ENCODE measurements at regions not wholly inside any gene's neighbourhood (a gene's known extent, or its start where the extent isn't known, plus 50 kb on each side); places are given as distances from the start of the nearest gene placed in this dataset.

DNA sequence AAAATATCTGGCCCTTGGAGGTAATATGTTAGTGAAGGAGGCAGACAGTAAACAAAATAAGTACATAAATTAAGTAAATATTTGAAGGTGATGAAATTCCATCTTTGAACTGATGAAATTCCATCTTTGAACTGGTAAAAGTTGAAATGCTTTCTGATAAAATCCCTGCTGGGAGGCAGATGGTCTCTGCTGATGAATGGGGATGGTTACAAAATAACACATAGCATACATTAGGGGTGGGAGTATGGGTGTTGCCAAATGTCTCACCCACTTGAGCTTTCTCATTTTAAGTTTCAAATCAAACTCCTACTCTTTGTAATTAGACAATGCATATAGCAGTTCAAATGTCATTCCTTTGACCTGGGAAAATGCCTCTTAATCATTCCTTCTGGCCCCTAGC lies 77.5 kb upstream of the SORCS3 start:
- DNase-seq (ENCODE audit: missing footprints) (no peak), ATAC-seq (no peak)
- intact Hi-C loops (cut with DNase I): no loop called here

DNA sequence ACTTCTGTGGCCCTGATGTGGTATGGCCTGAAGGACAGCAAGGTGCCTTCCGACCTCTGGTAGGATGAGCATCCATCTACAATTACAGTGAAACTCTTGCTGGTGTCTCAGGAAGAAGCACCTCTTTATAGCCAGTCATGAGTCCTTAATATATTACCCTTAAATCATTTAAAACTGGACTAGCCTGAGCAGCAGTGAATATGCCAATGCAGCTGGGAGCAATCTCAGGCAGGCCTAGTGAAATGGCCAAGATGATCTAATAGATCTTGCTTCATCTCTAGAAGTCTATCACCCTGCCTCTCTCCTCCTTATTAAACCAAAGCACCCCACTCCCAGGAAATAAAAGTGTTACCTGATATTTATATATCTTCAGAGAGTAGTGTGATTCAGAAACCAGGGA lies 66.7 kb upstream of the SORCS3 start:
- intact Hi-C loops (cut with DNase I): no loop called here
- DNase-seq (ENCODE audit: missing footprints): no peak
- ATAC-seq: no peak

DNA sequence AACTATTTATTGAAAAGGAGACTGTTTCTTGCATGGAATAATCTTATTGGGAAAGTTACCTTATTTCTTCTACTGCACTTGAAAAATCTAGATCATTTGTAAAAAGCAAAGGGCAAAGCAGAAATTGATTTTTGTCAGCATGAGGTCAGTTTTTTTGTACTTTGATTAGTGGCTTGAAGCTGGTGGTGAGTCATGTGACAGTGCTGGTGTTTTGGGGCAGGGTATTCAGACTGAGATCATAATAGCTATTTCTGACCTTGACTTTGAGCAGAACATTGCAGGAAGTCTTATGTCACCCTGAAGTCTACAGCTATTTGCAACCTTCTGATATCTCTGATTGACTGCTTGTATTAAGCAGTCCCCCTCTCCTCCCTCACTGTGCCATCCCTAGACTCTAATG lies 66.3 kb upstream of the SORCS3 start:
- DNase-seq (ENCODE audit: missing footprints) (no peak), ATAC-seq (no peak)
- intact Hi-C loops (cut with DNase I): no loop called here

DNA sequence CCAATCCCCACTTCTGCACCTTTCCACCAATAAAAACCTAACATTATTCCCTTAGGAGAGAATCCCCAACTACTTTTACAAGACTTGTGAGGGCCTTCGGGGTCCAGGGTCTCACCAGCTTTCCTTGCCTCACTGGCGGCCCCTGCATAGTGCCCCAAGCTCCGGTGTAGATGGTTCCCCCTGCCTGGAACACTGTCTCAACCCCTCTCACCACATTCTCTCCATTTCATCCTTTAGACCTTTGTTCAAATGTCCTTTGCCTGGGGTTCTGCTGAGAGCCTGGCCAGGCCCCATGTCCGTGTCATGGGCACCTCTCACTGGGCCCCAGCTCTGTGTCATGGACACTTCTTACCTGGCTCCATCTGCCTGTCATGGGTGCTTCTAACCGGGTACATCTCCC lies 64.5 kb upstream of the SORCS3 start:
- DNase-seq (ENCODE audit: missing footprints): no peak
- ATAC-seq: no peak
- intact Hi-C loops (cut with DNase I): no loop called here

DNA sequence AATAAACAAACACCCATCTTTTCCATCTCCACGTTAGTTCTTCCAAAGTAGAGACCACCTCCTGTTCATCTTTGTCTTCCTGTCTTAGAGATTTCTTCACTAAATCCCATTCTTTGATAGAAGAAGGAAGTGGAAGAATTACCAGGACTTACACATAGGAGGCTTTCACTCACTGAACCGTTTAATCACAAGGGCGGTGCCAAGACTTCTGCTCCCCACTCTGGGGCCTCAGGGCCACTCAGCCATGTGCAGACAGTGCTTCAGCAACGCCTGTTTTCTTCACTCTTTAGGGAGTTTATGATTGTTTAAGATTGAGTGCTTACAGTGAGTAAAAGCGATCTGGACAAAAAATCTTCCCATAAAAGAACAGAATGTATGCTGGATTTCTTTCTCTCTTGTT lies 63.9 kb upstream of the SORCS3 start:
- no peak for DNase-seq (ENCODE audit: missing footprints)
- intact Hi-C loops (cut with DNase I): no loop called here
- ATAC-seq: no peak

DNA sequence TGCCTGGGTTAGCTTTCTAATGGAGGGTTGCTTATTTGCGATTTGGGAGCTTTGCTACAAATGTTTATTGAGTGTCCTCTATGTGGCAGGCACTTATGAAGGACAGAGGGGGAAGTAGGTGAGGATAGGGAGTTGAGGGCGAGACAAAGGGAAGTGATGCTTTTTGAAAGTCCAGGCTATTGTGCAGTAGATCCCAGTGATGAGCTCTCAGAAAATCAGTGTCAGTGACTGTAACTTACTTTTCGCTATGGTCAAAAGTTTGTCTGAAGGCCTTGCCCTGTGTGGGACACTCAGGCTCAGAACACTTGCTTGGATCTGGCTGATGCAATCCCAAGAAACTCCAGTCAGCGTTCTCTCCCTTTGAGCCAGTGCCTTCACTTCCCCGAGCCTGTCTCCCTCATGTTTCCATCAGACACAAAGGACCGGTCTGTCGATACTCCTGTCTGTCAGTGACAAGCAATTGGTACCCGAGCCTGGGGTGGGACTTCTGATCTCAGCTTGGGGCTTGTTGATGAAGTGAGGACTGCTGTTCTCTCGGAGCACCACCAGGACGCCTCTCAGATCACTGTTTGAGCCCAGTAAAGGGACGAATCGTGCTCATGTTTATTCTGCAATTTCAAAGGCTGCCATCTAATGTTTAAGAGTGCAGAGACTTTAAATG lies 63.1 kb upstream of the SORCS3 start:
- intact Hi-C loops (cut with DNase I): no loop called here
- no peak for ATAC-seq
- DNase-seq (ENCODE audit: missing footprints): no peak

DNA sequence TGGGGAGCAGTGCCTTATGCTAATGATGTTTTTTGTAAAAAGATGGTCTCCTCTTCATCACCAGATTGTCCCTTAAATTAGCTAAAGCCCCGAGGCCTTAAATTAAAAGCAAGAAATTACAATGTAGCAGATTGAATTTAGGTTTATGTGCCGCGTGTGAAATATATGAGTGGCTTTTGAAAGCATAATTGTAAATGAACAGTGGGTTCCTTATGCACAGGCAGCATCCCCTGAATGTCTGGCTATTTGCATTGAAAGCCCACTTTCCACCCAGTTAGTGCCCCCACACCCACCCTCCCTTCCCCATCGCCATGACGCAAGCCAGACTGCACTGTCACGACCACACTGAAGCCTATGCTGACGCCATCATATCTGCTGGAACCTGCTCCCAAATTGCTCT lies 62.4 kb upstream of the SORCS3 start:
- ATAC-seq (no peak), DNase-seq (ENCODE audit: missing footprints) (no peak)
- intact Hi-C loops (cut with DNase I): no loop called here

DNA sequence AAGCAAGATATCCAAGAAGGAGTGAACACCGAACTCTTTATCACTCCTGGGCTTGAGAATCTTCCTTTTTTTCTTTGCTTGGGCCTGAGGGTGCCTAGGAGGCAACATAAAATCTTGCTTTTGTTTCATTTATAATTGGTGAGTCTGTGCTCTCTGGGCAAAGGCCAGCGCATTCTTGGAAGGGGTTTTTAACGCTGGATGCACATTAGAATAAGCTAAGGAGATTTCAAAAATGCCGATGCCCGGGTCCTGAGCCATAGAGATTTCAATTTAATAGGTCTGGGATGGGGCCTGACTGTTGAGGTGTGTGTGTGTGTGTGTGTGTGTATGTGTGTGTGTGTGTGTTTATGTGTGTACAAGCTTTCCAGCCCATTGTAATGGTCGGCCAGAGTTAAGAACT lies 62.0 kb upstream of the SORCS3 start:
- intact Hi-C loops (cut with DNase I): no loop called here
- ATAC-seq: no peak
- no peak for DNase-seq (ENCODE audit: missing footprints)

DNA sequence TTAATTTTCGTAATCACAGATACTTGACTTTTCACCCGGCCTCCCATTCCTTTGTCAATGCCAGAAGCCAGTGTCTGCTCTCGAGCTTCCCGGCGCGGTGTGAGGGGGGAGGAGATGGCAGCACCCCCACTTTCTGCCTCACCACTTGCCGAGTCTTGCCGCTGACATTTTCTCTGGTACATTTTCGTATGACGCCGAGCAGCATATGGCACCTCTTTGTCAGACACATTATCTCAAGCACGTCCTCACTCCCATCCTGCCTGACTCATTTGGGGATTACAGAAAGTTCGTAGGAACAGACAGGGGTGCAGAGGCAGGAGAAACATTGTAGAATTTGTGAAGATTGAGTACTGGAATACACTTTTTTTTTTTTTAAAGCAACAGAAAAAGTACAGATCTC lies 60.8 kb upstream of the SORCS3 start:
- intact Hi-C loops (cut with DNase I): no loop called here
- DNase-seq (ENCODE audit: missing footprints): no peak
- ATAC-seq: no peak

DNA sequence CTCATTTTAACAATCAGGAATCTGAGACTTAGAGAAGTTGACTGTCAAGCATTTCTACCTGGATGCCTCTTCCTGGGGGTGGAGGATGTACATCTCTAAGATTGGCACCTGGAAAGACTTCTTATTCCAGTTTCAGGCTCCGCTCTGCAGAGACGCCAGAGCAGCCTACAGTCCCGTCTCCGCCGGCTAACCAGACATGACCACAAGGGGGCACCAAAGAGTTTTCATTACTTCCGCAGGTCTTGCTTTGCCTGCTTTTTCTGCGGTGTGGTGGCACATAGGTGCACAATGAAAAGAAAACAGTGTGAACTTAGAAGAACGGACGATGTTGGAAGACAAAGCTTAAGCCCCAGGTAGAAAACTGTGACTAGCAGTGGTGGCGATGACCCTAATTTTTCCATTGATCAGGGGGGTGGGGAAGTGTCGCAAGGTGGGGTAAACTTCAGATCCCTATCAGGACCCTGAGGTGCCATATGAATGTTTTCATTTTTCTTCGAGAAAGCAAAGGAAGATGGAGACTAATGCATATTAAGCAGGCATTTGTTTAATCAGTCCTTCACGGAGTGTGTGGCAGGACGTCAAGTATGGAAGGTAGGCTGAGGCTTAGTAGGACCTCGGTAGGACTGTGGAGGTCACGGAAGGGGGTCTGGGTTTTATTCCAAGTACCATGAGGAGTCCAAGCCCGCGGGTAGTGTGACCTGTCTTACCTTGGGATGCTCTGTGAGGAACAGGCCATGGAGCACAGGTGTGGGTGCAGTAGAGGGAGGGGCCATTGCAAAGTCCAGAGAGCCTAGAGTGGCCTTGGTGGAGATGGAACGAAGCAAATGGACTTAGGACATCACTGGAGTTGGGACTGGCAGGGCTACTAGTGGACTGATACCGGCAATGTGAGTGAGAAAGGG lies 60.1 kb upstream of the SORCS3 start:
- DNase-seq (ENCODE audit: missing footprints): peak; percentile 67
- intact Hi-C loops (cut with DNase I): no loop called here
- ATAC-seq: peak; percentile 77

DNA sequence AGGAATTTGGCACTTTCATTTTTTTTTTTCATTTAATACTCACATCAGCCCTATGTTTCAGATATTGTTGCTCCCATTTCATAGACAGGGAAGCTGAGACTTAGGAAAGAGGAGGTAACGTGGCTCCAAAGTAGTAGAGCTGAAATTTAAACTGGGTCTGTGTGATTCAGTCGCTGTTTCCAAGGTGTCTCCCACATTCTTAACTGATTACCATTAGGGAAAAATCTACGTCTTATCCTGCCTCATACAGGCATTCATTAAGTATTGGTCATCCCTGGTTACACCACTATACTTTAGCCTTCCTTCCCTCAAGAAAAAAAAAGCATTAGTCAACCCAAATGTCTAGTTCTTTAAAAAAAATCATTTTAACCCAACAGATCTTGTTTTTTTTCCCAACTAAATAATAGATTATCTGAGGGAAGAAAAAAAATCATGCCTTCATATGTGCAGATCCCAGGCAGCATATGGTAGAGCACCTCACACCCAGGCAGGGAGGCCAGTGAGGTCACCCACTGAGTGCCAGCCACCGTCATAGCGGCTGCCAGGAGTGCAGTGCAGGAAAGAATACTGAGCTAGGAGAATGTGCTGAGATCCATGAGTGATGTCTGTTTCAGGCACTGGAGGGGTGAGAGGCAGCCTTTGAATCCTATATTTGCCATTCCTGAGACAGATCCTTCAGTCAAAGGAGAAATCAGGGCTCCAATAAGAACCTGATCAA lies 59.0 kb upstream of the SORCS3 start:
- intact Hi-C loops (cut with DNase I): no loop called here
- ATAC-seq (no peak), DNase-seq (ENCODE audit: missing footprints) (no peak)

DNA sequence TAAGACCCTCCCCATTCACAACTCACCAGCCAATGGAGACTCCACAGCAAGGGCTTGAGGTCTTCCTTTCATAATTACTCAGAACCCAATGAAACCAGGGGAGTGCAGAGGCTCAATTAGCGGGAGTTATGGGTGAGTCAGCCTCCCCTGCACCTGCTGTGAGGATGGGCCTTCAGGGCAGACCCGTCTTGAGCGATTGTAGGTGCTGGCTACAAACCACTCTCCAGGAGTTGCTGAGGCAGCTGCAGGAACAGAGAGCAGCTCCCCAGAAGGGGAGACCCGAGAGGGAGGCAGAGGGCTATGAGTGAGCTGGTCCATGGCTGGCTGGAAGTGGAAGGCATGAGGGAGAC lies 58.5 kb upstream of the SORCS3 start:
- ATAC-seq (no peak), DNase-seq (ENCODE audit: missing footprints) (no peak)
- intact Hi-C loops (cut with DNase I): no loop called here

DNA sequence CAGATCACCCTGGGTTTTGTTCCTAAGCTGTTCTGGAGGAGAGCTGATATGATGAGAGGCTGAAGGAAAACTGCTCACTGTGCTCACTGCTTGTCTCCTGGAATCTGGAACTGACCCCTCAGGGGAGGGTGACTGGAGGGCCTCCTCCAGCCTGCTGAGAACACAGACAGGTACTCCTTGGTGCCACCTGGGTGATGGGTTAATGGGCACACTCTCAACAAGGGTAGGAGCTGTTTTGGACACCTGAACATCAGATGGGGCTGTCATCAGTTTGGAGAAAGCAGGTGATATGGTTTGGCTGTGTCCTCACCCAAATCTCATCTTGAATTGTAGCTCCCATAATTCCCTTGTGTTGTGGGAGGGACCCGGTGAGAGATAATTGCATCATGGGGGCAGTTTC lies 58.1 kb upstream of the SORCS3 start:
- DNase-seq (ENCODE audit: missing footprints) (no peak), ATAC-seq (no peak)
- intact Hi-C loops (cut with DNase I): no loop called here

DNA sequence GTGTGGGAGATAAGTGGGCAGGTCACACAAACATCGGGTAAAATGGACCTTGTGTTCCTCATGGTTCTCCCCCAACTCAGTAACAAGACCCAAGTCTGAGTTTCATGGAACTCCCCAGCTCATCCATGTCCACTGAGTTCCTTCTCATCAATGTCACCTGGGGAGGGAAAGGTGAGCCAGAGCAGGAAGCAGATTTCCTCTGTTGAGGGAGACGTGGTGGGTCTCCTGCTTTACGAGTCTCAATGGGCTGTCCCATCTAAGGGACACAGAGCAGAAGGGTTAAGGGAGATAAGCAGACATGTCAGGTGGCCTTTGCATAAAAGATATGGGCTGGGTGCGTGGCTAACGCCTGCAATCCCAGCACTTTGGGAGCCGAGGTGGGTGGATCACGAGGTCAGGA lies 56.5 kb upstream of the SORCS3 start:
- DNase-seq (ENCODE audit: missing footprints) (no peak), ATAC-seq (no peak)
- intact Hi-C loops (cut with DNase I): no loop called here

DNA sequence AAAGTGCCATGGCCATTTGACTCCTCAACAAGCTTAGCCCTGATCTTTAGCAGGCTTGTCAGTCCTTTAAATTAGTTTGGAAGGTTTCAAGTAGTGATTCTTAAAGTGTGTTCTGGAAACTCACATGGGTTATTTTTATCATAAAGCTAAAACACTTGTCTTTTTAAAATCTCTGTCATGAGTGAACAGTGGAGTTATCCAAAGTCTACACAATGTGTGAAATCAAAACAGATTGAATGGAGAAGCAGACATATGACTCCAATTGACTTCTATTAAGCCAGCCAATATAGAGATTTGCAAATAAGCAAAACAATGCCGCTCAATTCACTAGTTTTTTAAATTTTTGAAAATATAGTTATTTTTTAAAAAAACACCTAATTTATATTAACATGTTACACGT lies 53.3 kb upstream of the SORCS3 start:
- intact Hi-C loops (cut with DNase I): no loop called here
- no peak for ATAC-seq
- no peak for DNase-seq (ENCODE audit: missing footprints)

DNA sequence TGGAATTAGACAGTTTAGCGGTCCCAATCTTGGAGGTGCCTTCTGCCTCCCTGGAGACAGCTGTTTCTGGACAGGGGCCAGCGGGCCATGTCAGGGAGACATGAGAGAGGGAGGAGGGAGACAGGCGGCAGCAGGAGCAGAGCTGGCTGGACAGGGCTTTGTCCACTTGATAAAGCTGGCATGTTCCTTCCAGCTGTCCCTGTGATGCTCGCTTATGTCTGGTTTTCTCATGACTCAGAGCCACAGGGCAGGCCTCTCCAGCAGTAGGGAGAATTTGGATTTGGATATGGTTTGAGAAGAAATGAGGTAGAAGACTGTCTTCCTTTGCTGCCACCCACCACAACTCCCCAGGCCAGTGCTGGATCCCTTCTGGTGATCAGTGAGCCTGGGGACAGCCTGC lies 51.7 kb upstream of the SORCS3 start:
- no peak for ATAC-seq
- no peak for DNase-seq (ENCODE audit: missing footprints)
- intact Hi-C loops (cut with DNase I): no loop called here

DNA sequence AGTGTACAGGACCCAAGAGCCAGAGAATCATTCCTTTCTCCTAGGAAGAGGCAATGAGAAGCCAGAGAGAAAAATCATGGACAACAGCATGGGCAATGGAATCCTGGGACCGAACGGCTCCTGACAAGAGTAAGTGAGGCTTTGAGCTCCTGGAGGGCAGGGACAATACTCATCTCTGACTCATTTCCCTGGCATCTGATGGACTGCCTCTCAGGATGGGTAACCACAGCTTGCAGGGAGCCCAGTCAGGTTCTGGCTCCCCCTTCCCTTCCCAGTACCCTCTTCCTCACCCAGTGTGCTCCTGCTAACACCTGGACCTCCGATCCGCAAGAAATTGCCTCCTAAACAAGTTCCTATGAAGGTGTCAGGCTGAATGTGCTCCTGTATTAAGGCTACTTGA lies 51.2 kb upstream of the SORCS3 start:
- ATAC-seq (no peak), DNase-seq (ENCODE audit: missing footprints) (no peak)
- intact Hi-C loops (cut with DNase I): no loop called here

All from Right ventricle myocardium inferior (tissue), 1 donor.